ENCODE measurements at regions not wholly inside any gene's neighbourhood (a gene's known extent, or its start where the extent isn't known, plus 50 kb on each side); places are given as distances from the start of the nearest gene placed in this dataset.

GRCh38 chr7:85464042-85464651 lies 277.3 kb upstream of the SEMA3D start:
- H3K4me3 ChIP-seq (ENCODE audit: control insufficient read depth, low read depth, low read length) = no peak overlapping the region
- no peak for DNase-seq (ENCODE audit: low read depth)
- TF ChIP-seq CTCF (IDR thresholded peaks at IDR 0.05; ENCODE audit: control insufficient read depth, insufficient read depth, low read depth, low read length, missing control alignments) = no peak

GRCh38 chr7:85462671-85463070 lies 275.8 kb upstream of the SEMA3D start:
- no peak for DNase-seq (ENCODE audit: low read depth)
- no peak for TF ChIP-seq CTCF (IDR thresholded peaks at IDR 0.05; ENCODE audit: control insufficient read depth, insufficient read depth, low read depth, low read length, missing control alignments)
- no peak overlapping the region for H3K4me3 ChIP-seq (ENCODE audit: control insufficient read depth, low read depth, low read length)

- H3K4me3 ChIP-seq (ENCODE audit: control insufficient read depth, low read depth, low read length) = no peak overlapping the region
- no peak for TF ChIP-seq CTCF (IDR thresholded peaks at IDR 0.05; ENCODE audit: control insufficient read depth, insufficient read depth, low read depth, low read length, missing control alignments)
- DNase-seq (ENCODE audit: low read depth) = no peak
Observed at GRCh38 chr7:85457911-85458310, 271.1 kb upstream of the SEMA3D start.

GRCh38 chr7:85456254-85456653 lies 269.4 kb upstream of the SEMA3D start:
- H3K4me3 ChIP-seq (ENCODE audit: control insufficient read depth, low read depth, low read length) = no peak overlapping the region
- no peak for TF ChIP-seq CTCF (IDR thresholded peaks at IDR 0.05; ENCODE audit: control insufficient read depth, insufficient read depth, low read depth, low read length, missing control alignments)
- no peak for DNase-seq (ENCODE audit: low read depth)

- TF ChIP-seq CTCF (IDR thresholded peaks at IDR 0.05; ENCODE audit: control insufficient read depth, insufficient read depth, low read depth, low read length, missing control alignments) = no peak
- H3K4me3 ChIP-seq (ENCODE audit: control insufficient read depth, low read depth, low read length) = no peak overlapping the region
- no peak for DNase-seq (ENCODE audit: low read depth)
Observed at GRCh38 chr7:85454904-85455303, 268.0 kb upstream of the SEMA3D start.

GRCh38 chr7:85452674-85453073 lies 265.8 kb upstream of the SEMA3D start:
- DNase-seq (ENCODE audit: low read depth) = no peak
- no peak overlapping the region for H3K4me3 ChIP-seq (ENCODE audit: control insufficient read depth, low read depth, low read length)
- TF ChIP-seq CTCF (IDR thresholded peaks at IDR 0.05; ENCODE audit: control insufficient read depth, insufficient read depth, low read depth, low read length, missing control alignments) = no peak

GRCh38 chr7:85449478-85449877 lies 262.6 kb upstream of the SEMA3D start:
- no peak for TF ChIP-seq CTCF (IDR thresholded peaks at IDR 0.05; ENCODE audit: control insufficient read depth, insufficient read depth, low read depth, low read length, missing control alignments)
- H3K4me3 ChIP-seq (ENCODE audit: control insufficient read depth, low read depth, low read length) = no peak overlapping the region
- DNase-seq (ENCODE audit: low read depth) = no peak
